DMS 273 treated with DMSO at 0.1 percent for 48 hours (cell line): ENCODE measurements at regions not wholly inside any gene's neighbourhood (a gene's known extent, or its start where the extent isn't known, plus 50 kb on each side); places are given as distances from the start of the nearest gene placed in this dataset.
"Not testable (repeated sequence)": the region's sequence is repeated elsewhere in the genome, so short reads cannot be mapped to it uniquely, and the experiment has no call there.

Source experiments
- DNase-seq: peaks from one replicate; lab custom pipeline; 2025; lab: John Stamatoyannopoulos, UW

- no peak for DNase-seq
Observed at GRCh38 chr13:50156561-50157127, 141.4 kb downstream of the KCNRG start.

- no peak for DNase-seq
Observed at GRCh38 chr13:50158385-50159165, 143.3 kb downstream of the KCNRG start.

DNA sequence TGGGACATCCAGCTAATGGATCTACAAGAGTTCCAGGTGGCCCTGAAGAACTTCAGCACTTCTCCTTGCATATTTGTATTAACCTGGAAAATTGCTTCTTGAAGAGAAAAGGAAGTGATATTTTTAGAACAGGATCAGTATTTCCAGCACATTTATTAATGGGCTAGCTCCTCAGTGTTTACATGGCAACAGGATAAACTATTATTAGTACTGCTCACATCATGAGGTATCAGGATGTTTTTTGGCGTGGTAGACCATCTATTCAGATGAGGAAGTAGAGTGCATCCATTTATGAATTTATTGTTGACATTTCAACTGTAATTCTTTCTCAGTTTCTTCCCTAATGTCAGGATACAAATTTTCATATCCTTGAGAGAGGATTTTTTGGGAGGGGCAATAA, 144.4 kb downstream of the KCNRG start:
- no peak for DNase-seq

DNA sequence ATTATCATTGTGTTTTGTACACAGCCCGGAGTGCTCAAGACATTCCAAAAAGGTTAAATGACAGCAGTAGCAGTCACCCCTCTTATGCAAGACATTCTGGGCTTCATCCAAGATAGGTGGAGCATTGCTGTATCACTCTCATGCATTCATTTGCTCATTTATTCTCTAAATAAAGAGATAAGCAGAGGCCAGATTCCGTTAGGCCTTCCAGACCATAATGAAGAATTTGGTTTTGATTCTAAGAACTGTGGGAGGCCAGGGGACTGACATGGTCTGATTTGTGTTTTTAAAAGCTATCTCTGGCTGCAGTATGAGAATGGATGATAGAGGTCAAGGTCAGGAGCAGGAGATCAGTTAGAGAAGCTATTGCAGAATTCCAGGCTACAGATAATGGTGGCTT, 145.8 kb downstream of the KCNRG start:
- no peak for DNase-seq

DNA sequence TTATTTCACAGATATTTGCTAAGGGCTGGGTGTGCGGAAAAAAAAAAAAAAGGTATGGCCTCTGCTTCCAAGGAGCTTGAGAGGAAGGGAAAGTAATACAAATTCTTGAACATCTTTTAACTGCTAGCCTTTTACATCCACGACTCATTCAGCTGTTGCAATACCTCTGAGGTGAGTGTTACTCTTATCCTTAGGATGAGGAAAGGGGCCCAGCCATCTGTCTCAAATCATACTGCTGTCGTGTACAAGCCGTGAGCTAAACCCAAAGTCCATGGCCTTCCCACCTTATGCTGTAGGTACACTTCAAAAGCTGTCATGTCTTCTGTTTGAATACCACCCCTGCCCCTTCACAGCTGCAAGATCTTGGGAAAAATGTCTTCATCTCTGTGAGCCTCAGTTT, 146.8 kb downstream of the KCNRG start:
- DNase-seq: no peak

DNA sequence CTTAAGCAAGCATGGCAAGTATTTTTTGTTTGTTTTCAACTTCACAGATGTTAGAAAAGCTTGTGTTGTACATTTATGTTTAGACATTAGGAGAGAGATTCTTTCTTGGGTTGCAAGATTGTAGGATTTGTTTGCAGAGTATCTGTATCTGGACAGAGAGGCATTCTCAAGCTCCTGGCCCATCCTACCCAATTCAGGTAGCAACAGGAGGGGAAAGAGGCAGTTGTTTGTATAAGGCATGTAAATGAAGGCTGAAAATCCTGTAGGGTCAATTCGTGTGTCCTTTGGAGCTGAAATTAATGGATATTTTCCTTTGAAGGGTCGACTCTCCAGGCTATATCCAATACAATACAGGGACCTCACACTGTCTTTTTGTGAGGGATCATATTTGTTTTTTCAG, 147.3 kb downstream of the KCNRG start:
- no peak for DNase-seq

DNA sequence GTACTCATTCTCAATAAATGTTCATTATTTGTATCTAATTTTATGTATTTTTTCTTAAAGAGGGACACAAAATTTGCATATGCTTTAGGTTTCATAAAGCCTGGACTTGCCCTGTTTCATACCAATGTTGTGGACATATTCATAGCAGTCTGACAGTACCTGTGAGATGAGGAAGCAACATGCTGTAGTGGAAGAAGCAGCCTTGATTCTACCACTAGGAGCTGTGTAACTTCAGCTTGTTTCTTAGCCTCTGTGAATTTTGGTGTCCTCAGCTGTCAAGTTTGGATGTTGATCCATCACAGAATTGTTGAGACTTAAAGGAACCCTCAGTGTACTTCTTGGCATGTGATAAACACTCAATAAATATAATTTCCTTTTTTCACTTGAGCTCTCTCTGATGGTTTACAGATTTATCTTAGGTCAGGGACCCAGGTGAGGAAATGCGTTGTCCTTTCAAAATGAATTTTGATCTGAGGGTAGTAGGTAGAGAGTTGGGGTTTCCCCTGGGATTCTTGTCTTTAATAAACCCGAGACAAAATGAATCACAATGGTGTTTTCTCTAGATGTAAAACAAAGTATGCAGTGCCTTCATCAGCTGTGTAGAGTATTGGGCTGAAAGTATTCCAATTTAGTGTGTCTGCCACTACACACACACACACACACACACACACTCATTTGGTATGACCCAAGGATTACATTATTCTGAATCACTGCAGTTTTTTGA, 152.1 kb downstream of the KCNRG start:
- DNase-seq: no peak

DNA sequence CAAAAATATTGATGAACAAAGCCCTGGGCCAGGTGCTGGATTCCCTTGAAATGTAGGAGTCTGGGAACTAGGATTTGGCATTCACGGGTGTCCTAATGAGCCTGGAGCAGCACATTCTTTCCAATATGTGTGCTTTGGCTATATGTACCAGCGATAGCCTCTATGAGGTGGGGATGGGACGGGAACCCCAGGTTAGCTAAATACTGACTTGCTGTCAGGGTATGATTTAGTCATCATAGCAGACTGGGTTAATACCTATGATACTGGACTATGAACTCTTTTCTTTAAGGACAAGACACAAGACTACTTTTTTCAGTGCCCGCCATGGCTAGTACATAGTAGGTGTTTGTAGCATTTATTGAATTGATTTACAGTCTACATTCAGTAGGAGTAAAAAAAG, 152.7 kb downstream of the KCNRG start:
- no peak for DNase-seq

DNA sequence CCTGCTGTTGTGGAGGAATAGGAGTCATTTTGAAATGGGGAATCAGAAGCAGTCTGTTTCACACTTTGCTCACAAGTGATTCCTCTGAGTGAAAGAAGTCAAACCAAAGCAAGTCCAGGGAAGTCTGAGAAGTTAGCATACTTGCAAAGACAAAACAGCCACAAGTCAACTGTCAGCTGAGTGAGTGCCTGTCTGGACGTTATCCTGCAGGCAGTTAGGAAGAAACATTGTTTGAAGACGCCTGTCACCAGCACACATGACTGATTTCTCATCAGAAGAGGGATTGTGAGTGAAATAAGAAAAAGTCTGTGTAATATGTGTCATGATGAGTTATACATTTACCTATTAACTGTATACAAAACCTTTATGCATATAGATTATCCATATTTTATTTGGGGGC, 153.5 kb downstream of the KCNRG start:
- no peak for DNase-seq

GRCh38 chr13:50170447-50171037, 155.3 kb downstream of the KCNRG start:
- DNase-seq: no peak

- DNase-seq: no peak
Observed at GRCh38 chr13:50171590-50172282, 156.5 kb downstream of the KCNRG start.

- not testable (repeated sequence) for DNase-seq
Observed at GRCh38 chr13:50173045-50173444, 157.8 kb downstream of the KCNRG start.

GRCh38 chr13:50174630-50175029, 159.4 kb downstream of the KCNRG start:
- no peak for DNase-seq

GRCh38 chr13:50179977-50180376, 164.7 kb downstream of the KCNRG start:
- DNase-seq: no peak

- DNase-seq: not testable (repeated sequence)
Observed at GRCh38 chr13:50185769-50186763, 170.8 kb downstream of the KCNRG start.

GRCh38 chr13:50187352-50188029, 172.2 kb downstream of the KCNRG start:
- no peak for DNase-seq

DNA sequence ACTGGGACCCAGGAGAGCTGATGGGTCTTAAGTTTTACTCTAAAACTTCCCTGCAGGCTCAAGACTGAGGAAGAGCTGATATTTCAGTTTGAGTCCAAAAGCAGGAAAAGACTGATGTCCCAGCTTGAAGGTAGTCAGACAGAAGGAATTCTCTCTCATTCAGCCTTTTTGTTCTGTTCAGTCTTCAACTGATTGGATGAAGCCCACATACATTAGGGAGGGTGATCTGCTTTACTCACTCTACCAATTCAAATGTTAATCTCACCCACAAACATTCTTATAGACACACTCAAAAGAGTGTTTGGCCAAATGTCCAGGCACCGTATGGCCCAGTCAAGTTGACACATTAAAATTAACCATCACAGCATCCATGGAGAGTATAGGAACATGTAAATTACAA, 173.5 kb downstream of the KCNRG start:
- no peak for DNase-seq

- no peak for DNase-seq
Observed at GRCh38 chr13:50189450-50189849, 174.2 kb downstream of the KCNRG start.

DNA sequence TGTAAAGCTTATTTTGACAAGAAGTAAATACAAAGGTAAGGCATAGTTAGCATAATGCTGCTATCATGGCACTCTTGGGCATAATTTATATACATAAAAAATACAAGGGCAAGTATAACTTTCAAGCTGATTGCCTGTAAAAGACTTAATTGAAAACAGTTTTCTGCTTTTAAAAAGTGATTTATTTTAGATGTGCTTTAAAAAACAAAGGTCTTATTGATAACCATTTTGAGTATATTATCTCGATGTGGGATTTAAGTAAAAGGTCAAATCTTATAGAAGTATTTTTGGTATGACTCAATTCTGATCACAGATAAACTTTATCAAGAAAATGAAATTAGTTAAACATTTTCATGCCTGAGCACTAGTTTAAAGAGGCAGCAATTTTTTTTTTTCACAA, 175.8 kb downstream of the KCNRG start:
- DNase-seq: no peak

- DNase-seq: no peak
Observed at GRCh38 chr13:50192272-50192813, 177.1 kb downstream of the KCNRG start.
